ENCODE measurements at regions not wholly inside any gene's neighbourhood (a gene's known extent, or its start where the extent isn't known, plus 50 kb on each side); places are given as distances from the start of the nearest gene placed in this dataset.

- no peaks in the 10 kb centered on the region for H3K9me3 ChIP-seq (ENCODE audit: low read depth)
- H3K27ac ChIP-seq: no peak overlapping the region
- peaks cover 24% of the 10 kb centered on the region for H3K4me1 ChIP-seq (ENCODE audit: low read depth)
- no peaks in the 10 kb centered on the region for H3K36me3 ChIP-seq
- no peak overlapping the region for H3K4me3 ChIP-seq
- DNase-seq (ENCODE audit: low read depth in 1 of 2, low spot score in 1 of 2): peak in 1 of 2 donors; percentile 18
- H3K27me3 ChIP-seq: no peaks in the 10 kb centered on the region
- no peak for TF ChIP-seq CTCF (IDR thresholded peaks at IDR 0.05; ENCODE audit: low read depth, low read length)
These were observed 100.9 kb upstream of the APC start for GRCh38 chr5:112636751-112637150.

DNA sequence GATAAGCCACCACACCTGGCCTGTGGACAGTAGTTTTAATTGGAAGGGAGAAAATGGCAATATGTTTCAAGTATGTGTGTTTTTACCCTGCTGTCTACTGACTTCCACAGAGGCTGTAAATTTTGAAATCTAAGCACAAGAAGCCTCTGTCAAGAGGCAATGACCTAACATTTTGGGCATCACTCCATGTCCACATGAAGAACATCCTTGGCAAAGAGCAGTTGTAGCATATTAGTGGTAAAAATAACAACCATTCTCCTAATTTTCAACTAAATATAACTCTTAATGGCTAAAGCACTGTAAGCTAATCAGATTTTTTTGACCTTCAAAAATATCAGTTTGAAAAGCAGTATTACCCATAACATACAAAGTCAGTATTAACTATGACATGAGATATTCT, 100.3 kb upstream of the APC start:
- Histone ChIP-seq H3K9me3 (ENCODE audit: low read depth) (no peaks in the 10 kb centered on the region), H3K27ac (no peak overlapping the region), H3K36me3 (no peaks in the 10 kb centered on the region), H3K27me3 (no peaks in the 10 kb centered on the region), H3K4me1 (ENCODE audit: low read depth) (peaks cover 24% of the 10 kb centered on the region), H3K4me3 (no peak overlapping the region)
- DNase-seq (ENCODE audit: low read depth in 1 of 2, low spot score in 1 of 2): peak in 1 of 2 donors; percentile 8
- TF ChIP-seq CTCF (IDR thresholded peaks at IDR 0.05; ENCODE audit: low read depth, low read length): no peak

- no peak for DNase-seq (ENCODE audit: low read depth in 1 of 2, low spot score in 1 of 2)
- TF ChIP-seq CTCF (IDR thresholded peaks at IDR 0.05; ENCODE audit: low read depth, low read length): no peak
- H3K27ac ChIP-seq: no peak overlapping the region
These were observed 97.1 kb upstream of the APC start for GRCh38 chr5:112640546-112640945.

GRCh38 chr5:112641515-112642110, 96.1 kb upstream of the APC start:
- TF ChIP-seq CTCF (IDR thresholded peaks at IDR 0.05; ENCODE audit: low read depth, low read length): no peak
- H3K4me1 ChIP-seq (ENCODE audit: low read depth): peaks cover 21% of the 10 kb centered on the region
- H3K27ac ChIP-seq: no peak overlapping the region

More at GRCh38 chr5:112640546-112640945, 97.1 kb upstream of the APC start:
- Histone ChIP-seq H3K4me1 (ENCODE audit: low read depth) (peaks cover 29% of the 10 kb centered on the region), H3K4me3 (no peak overlapping the region), H3K9me3 (ENCODE audit: low read depth) (no peaks in the 10 kb centered on the region), H3K36me3 (no peaks in the 10 kb centered on the region), H3K27me3 (no peaks in the 10 kb centered on the region)

DNA sequence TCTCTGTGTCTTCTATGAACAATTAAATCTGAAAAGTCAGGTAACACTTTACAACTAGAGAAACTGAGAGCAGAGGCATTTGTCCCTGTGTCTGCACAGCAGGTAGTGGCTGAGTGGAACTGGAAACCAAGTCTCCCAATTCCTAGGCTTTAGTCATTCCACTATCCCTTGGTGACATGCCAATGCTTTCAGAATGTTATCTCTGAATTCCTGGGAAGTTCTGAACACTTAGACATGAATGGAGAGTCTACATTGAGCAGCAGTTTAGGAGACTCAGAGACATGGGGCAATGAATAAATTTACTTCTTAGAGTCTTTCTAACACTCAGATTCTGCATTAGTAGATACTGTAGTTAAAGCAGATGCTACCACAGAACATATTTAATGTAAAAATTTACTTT, 94.8 kb upstream of the APC start:
- TF ChIP-seq CTCF (IDR thresholded peaks at IDR 0.05; ENCODE audit: low read depth, low read length): no peak
- no peak overlapping the region for H3K4me3 ChIP-seq
- no peaks in the 10 kb centered on the region for H3K36me3 ChIP-seq
- H3K4me1 ChIP-seq (ENCODE audit: low read depth): peaks cover 21% of the 10 kb centered on the region
- H3K27me3 ChIP-seq: no peaks in the 10 kb centered on the region
- peak; percentile 55 to 58 for DNase-seq (ENCODE audit: low read depth in 1 of 2, low spot score in 1 of 2)
- no peaks in the 10 kb centered on the region for H3K9me3 ChIP-seq (ENCODE audit: low read depth)
- H3K27ac ChIP-seq: peak overlapping the region; percentile 33

More at GRCh38 chr5:112641515-112642110, 96.1 kb upstream of the APC start:
- no peak overlapping the region for H3K4me3 ChIP-seq
- no peaks in the 10 kb centered on the region for H3K36me3 ChIP-seq
- no peak for DNase-seq (ENCODE audit: low read depth in 1 of 2, low spot score in 1 of 2)
- H3K27me3 ChIP-seq: no peaks in the 10 kb centered on the region
- H3K9me3 ChIP-seq (ENCODE audit: low read depth): no peaks in the 10 kb centered on the region

Measured in cardiac muscle cell (in vitro differentiated cells and primary cell).